ENCODE measurements at regions not wholly inside any gene's neighbourhood (a gene's known extent, or its start where the extent isn't known, plus 50 kb on each side); places are given as distances from the start of the nearest gene placed in this dataset.

- Histone ChIP-seq H2AFZ (ENCODE audit: low read depth, low read length) (no peak overlapping the region), H3K9ac (ENCODE audit: low read depth, low read length) (no peak overlapping the region), H3K27me3 (ENCODE audit: insufficient read depth, low read length, poor library complexity) (peaks cover 16% of the 10 kb centered on the region), H4K20me1 (ENCODE audit: insufficient read depth, low read length) (no peaks in the 10 kb centered on the region), H3K4me2 (ENCODE audit: insufficient read depth, low read length) (no peak overlapping the region), H3K4me1 (ENCODE audit: insufficient read depth, low read length) (no peaks in the 10 kb centered on the region), H3K79me2 (ENCODE audit: insufficient read depth, low read length) (no peaks in the 10 kb centered on the region), H3K27ac (ENCODE audit: low read length) (no peak overlapping the region), H3K36me3 (ENCODE audit: insufficient read depth, low read length) (no peaks in the 10 kb centered on the region), H3K4me3 (ENCODE audit: low read depth in 1 of 2, low read length in 2 of 2) (no peak overlapping the region), H3K9me3 (ENCODE audit: insufficient read depth, low read length, severe bottlenecking) (no peaks in the 10 kb centered on the region)
- DNase-seq (no peak), ATAC-seq (ENCODE audit: insufficient read depth, low read depth) (no peak)
- TF ChIP-seq, protein P1, sequence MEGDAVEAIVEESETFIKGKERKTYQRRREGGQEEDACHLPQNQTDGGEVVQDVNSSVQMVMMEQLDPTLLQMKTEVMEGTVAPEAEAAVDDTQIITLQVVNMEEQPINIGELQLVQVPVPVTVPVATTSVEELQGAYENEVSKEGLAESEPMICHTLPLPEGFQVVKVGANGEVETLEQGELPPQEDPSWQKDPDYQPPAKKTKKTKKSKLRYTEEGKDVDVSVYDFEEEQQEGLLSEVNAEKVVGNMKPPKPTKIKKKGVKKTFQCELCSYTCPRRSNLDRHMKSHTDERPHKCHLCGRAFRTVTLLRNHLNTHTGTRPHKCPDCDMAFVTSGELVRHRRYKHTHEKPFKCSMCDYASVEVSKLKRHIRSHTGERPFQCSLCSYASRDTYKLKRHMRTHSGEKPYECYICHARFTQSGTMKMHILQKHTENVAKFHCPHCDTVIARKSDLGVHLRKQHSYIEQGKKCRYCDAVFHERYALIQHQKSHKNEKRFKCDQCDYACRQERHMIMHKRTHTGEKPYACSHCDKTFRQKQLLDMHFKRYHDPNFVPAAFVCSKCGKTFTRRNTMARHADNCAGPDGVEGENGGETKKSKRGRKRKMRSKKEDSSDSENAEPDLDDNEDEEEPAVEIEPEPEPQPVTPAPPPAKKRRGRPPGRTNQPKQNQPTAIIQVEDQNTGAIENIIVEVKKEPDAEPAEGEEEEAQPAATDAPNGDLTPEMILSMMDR (IDR thresholded peaks at IDR 0.05; ENCODE audit: borderline replicate concordance, extremely low read depth, low read length, poor library complexity, severe bottlenecking) = peak; percentile 24
- TF ChIP-seq EZH2 (IDR thresholded peaks at IDR 0.05; ENCODE audit: borderline replicate concordance, low read depth, low read length, severe bottlenecking) = no peak
Measured at GRCh38 chr4:177579649-177580048, 137.4 kb upstream of the AGA start.

GRCh38 chr4:177582992-177583391, 140.8 kb upstream of the AGA start:
- Histone ChIP-seq H3K9me3 (ENCODE audit: insufficient read depth, low read length, severe bottlenecking) (no peaks in the 10 kb centered on the region), H3K27ac (ENCODE audit: low read length) (no peak overlapping the region), H3K27me3 (ENCODE audit: insufficient read depth, low read length, poor library complexity) (peaks cover 15% of the 10 kb centered on the region), H4K20me1 (ENCODE audit: insufficient read depth, low read length) (no peaks in the 10 kb centered on the region), H3K79me2 (ENCODE audit: insufficient read depth, low read length) (no peaks in the 10 kb centered on the region), H3K9ac (ENCODE audit: low read depth, low read length) (no peak overlapping the region), H3K4me2 (ENCODE audit: insufficient read depth, low read length) (no peak overlapping the region), H3K4me1 (ENCODE audit: insufficient read depth, low read length) (no peaks in the 10 kb centered on the region), H3K36me3 (ENCODE audit: insufficient read depth, low read length) (no peaks in the 10 kb centered on the region), H2AFZ (ENCODE audit: low read depth, low read length) (no peak overlapping the region), H3K4me3 (ENCODE audit: low read depth in 1 of 2, low read length in 2 of 2) (no peak overlapping the region)
- no peak for TF ChIP-seq EZH2 (IDR thresholded peaks at IDR 0.05; ENCODE audit: borderline replicate concordance, low read depth, low read length, severe bottlenecking)
- TF ChIP-seq, protein P1 (IDR thresholded peaks at IDR 0.05; ENCODE audit: borderline replicate concordance, extremely low read depth, low read length, poor library complexity, severe bottlenecking) = no peak
- DNase-seq (no peak), ATAC-seq (ENCODE audit: insufficient read depth, low read depth) (no peak)

DNA sequence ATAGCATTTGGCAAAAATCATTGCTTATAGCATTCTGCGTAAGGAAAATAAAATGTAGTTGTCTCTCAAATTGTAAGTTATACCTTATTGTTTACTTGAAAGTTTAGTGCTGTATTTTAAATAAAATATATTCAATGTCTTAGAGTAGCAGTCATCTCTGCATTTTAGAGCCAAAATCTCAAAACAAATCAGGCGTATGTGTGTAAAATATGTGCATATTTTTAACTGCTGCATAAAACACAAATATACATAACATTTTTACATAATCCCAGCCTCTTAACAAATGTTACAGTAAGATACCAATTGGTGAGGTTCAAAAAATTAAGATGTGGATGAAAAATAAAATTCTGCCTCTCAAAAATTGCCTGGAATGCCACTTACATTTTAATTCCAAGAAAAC, 145.8 kb upstream of the AGA start:
- Histone ChIP-seq H3K9ac (ENCODE audit: low read depth, low read length) (no peak overlapping the region), H2AFZ (ENCODE audit: low read depth, low read length) (no peak overlapping the region), H3K79me2 (ENCODE audit: insufficient read depth, low read length) (no peaks in the 10 kb centered on the region), H4K20me1 (ENCODE audit: insufficient read depth, low read length) (no peaks in the 10 kb centered on the region), H3K4me1 (ENCODE audit: insufficient read depth, low read length) (no peaks in the 10 kb centered on the region), H3K4me2 (ENCODE audit: insufficient read depth, low read length) (no peak overlapping the region), H3K36me3 (ENCODE audit: insufficient read depth, low read length) (no peaks in the 10 kb centered on the region), H3K4me3 (ENCODE audit: low read depth in 1 of 2, low read length in 2 of 2) (no peak overlapping the region), H3K27me3 (ENCODE audit: insufficient read depth, low read length, poor library complexity) (peaks cover 15% of the 10 kb centered on the region), H3K9me3 (ENCODE audit: insufficient read depth, low read length, severe bottlenecking) (no peaks in the 10 kb centered on the region), H3K27ac (ENCODE audit: low read length) (no peak overlapping the region)
- ATAC-seq (ENCODE audit: insufficient read depth, low read depth) (no peak), DNase-seq (no peak)
- no peak for TF ChIP-seq EZH2 (IDR thresholded peaks at IDR 0.05; ENCODE audit: borderline replicate concordance, low read depth, low read length, severe bottlenecking)
- TF ChIP-seq, protein P1 (IDR thresholded peaks at IDR 0.05; ENCODE audit: borderline replicate concordance, extremely low read depth, low read length, poor library complexity, severe bottlenecking) = no peak

DNA sequence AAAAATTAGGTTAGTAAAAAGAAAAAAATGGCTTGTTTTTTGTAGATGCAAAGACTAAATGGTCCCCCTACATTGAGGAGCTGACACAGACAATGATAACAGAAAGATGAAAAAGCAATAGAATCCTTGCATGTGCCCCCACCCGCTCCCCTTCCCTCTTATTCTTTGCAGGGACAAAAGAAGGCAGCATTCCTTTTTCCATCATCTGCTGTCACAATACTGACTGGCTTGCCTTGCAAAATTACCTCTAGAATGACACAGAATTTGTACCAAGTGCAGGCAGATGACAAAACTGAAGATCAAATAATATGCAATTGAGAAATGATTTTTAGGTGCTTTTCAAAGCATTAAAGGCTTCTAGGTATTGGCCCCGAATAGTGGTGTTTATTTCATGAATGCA, 153.1 kb upstream of the AGA start:
- no peaks in the 10 kb centered on the region for H3K9me3 ChIP-seq (ENCODE audit: insufficient read depth, low read length, severe bottlenecking)
- no peaks in the 10 kb centered on the region for H4K20me1 ChIP-seq (ENCODE audit: insufficient read depth, low read length)
- DNase-seq = no peak
- no peaks in the 10 kb centered on the region for H3K36me3 ChIP-seq (ENCODE audit: insufficient read depth, low read length)
- H3K79me2 ChIP-seq (ENCODE audit: insufficient read depth, low read length) = no peaks in the 10 kb centered on the region
- no peaks in the 10 kb centered on the region for H3K4me1 ChIP-seq (ENCODE audit: insufficient read depth, low read length)
- peaks cover 10% of the 10 kb centered on the region for H3K27me3 ChIP-seq (ENCODE audit: insufficient read depth, low read length, poor library complexity)
- no peak for ATAC-seq (ENCODE audit: insufficient read depth, low read depth)
- H3K9ac ChIP-seq (ENCODE audit: low read depth, low read length) = no peak overlapping the region
- H3K27ac ChIP-seq (ENCODE audit: low read length) = no peak overlapping the region
- no peak overlapping the region for H3K4me3 ChIP-seq (ENCODE audit: low read depth in 1 of 2, low read length in 2 of 2)
- no peak overlapping the region for H2AFZ ChIP-seq (ENCODE audit: low read depth, low read length)
- H3K4me2 ChIP-seq (ENCODE audit: insufficient read depth, low read length) = no peak overlapping the region
- no peak for TF ChIP-seq EZH2 (IDR thresholded peaks at IDR 0.05; ENCODE audit: borderline replicate concordance, low read depth, low read length, severe bottlenecking)
- TF ChIP-seq, protein P1 (IDR thresholded peaks at IDR 0.05; ENCODE audit: borderline replicate concordance, extremely low read depth, low read length, poor library complexity, severe bottlenecking) = no peak
